ENCODE measurements at regions not wholly inside any gene's neighbourhood (a gene's known extent, or its start where the extent isn't known, plus 50 kb on each side); places are given as distances from the start of the nearest gene placed in this dataset.

- TF ChIP-seq, protein P1, sequence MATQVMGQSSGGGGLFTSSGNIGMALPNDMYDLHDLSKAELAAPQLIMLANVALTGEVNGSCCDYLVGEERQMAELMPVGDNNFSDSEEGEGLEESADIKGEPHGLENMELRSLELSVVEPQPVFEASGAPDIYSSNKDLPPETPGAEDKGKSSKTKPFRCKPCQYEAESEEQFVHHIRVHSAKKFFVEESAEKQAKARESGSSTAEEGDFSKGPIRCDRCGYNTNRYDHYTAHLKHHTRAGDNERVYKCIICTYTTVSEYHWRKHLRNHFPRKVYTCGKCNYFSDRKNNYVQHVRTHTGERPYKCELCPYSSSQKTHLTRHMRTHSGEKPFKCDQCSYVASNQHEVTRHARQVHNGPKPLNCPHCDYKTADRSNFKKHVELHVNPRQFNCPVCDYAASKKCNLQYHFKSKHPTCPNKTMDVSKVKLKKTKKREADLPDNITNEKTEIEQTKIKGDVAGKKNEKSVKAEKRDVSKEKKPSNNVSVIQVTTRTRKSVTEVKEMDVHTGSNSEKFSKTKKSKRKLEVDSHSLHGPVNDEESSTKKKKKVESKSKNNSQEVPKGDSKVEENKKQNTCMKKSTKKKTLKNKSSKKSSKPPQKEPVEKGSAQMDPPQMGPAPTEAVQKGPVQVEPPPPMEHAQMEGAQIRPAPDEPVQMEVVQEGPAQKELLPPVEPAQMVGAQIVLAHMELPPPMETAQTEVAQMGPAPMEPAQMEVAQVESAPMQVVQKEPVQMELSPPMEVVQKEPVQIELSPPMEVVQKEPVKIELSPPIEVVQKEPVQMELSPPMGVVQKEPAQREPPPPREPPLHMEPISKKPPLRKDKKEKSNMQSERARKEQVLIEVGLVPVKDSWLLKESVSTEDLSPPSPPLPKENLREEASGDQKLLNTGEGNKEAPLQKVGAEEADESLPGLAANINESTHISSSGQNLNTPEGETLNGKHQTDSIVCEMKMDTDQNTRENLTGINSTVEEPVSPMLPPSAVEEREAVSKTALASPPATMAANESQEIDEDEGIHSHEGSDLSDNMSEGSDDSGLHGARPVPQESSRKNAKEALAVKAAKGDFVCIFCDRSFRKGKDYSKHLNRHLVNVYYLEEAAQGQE (IDR thresholded peaks at IDR 0.05; ENCODE audit: insufficient replicate concordance, low read depth), result no peak
- no peak for TF ChIP-seq CTCF (IDR thresholded peaks at IDR 0.05; ENCODE audit: insufficient read depth, low read length)
Measured at GRCh38 chr12:127857661-127858060, 409.3 kb upstream of the TMEM132C start.

Measured in HL-60 (cell line).